Caco-2 (cell line): ENCODE measurements at regions not wholly inside any gene's neighbourhood (a gene's known extent, or its start where the extent isn't known, plus 50 kb on each side); places are given as distances from the start of the nearest gene placed in this dataset.

ENCODE experiments used
- BruUV-seq: library from RNA; stranded (reverse); fragments of 400-500 nt; replicated peaks from 2 replicates; lab custom pipeline; 2021; lab: Mats Ljungman, UMichigan
- CTCF ChIA-PET: fragments of 300-600 bp; sonication (Branson Sonifier 250); formaldehyde crosslinking; loops from one replicate; lab custom pipeline; 2022; ENCODE audit warnings: antibody characterized with exemption; lab: Charles Lee
- POLR2A ChIA-PET: fragments of 300-600 bp; sonication (Branson Sonifier 250); formaldehyde crosslinking; loops from one replicate; lab custom pipeline; 2022; ENCODE audit warnings: antibody characterized with exemption; lab: Charles Lee
- DNase-seq, 2 experiments: peaks; one replicate each; pipeline versions ENCODE4 v3.0.0 to v3.0.0-alpha.2; 2020 to 2022
- H3K27me3 ChIP-seq: replicated peaks from 2 replicates; pipeline ENCODE4 v1.6.0; 2011; ENCODE audit warnings: low read length; ENCODE audit not compliant: control insufficient read depth, insufficient read depth
- H3K36me3 ChIP-seq: 2 replicates; pipeline ENCODE4 v1.5.1; 2011; ENCODE audit warnings: low read length; ENCODE audit not compliant: control insufficient read depth, insufficient read depth
- H3K4me1 ChIP-seq: fragments of 250-450 bp; sonication (Bioruptor Pico); 2 replicates; pipeline ENCODE4 v1.5.1; 2020; ENCODE audit warnings: mild to moderate bottlenecking
- H3K4me3 ChIP-seq: 2 replicates; pipeline ENCODE4 v1.5.1; 2011; ENCODE audit warnings: low read depth, mild to moderate bottlenecking, control low read depth, low read length
- H3K9me3 ChIP-seq: fragments of 250-450 bp; sonication (Bioruptor Pico); 2 replicates; pipeline ENCODE4 v1.5.1; 2020; ENCODE audit warnings: mild to moderate bottlenecking, moderate library complexity
- H3K27ac Mint-ChIP-seq: one replicate; pipeline ENCODE4 v1.8.0; 2022; ENCODE audit warnings: mixed read lengths; ENCODE audit not compliant: unreplicated experiment
- H3K27me3 Mint-ChIP-seq: one replicate; pipeline ENCODE4 v1.8.0; 2022; ENCODE audit warnings: mixed read lengths; ENCODE audit not compliant: insufficient read depth, unreplicated experiment
- H3K36me3 Mint-ChIP-seq: one replicate; pipeline ENCODE4 v1.8.0; 2022; ENCODE audit warnings: mild to moderate bottlenecking, mixed read lengths; ENCODE audit not compliant: insufficient read depth, unreplicated experiment
- H3K4me1 Mint-ChIP-seq: one replicate; pipeline ENCODE4 v1.8.0; 2022; ENCODE audit warnings: low read depth, mixed read lengths; ENCODE audit not compliant: unreplicated experiment
- H3K4me3 Mint-ChIP-seq: one replicate; pipeline ENCODE4 v1.8.0; 2022; ENCODE audit warnings: mild to moderate bottlenecking, moderate library complexity, mixed read lengths; ENCODE audit not compliant: unreplicated experiment
- H3K9me3 Mint-ChIP-seq: one replicate; pipeline ENCODE4 v1.8.0; 2022; ENCODE audit warnings: mixed read lengths; ENCODE audit not compliant: unreplicated experiment
- CTCF ChIP-seq, 2 experiments: fragments of 200-600 bp in 1 of 2; IDR thresholded peaks; 1 replicate in 1 of 2; 2 replicates in 1 of 2; pipeline versions ENCODE4 v1.5.1 to v1.8.0; 2011 to 2022; ENCODE audit warnings: antibody characterized with exemption in 1 of 2, control low read depth in 1 of 2, inconsistent platforms in 1 of 2, low read depth in 1 of 2, low read length in 1 of 2, mild to moderate bottlenecking in 1 of 2, moderate library complexity in 1 of 2; ENCODE audit not compliant: insufficient read depth in 1 of 2, severe bottlenecking in 1 of 2, unreplicated experiment in 1 of 2
- intact Hi-C: fragments of 100-400 bp; cut with micrococcal nuclease; formaldehyde crosslinking; loops from one replicate; pipeline ENCODE4 v1.10.0; 2022; ENCODE audit not compliant: unreplicated experiment

GRCh38 chr11:134904103-134904790 is 492.2 kb upstream of the B3GAT1 start:
- H3K9me3 ChIP-seq, result no peaks in the 10 kb centered on the region; the same call in 1 of the 2 replicates
- no peak for DNase-seq
- Mint-ChIP-seq H3K27ac (no peak overlapping the region), H3K36me3 (no peaks in the 10 kb centered on the region), H3K4me3 (no peak overlapping the region), H3K27me3 (peaks cover 10% of the 10 kb centered on the region), H3K9me3 (peaks cover 2% of the 10 kb centered on the region), H3K4me1 (peaks cover 8% of the 10 kb centered on the region)
- no peaks in the 10 kb centered on the region for H3K36me3 ChIP-seq
- TF ChIP-seq CTCF (IDR thresholded peaks at IDR 0.05; ENCODE audit: insufficient read depth in 1 of 2, low read depth in 1 of 2, low read length in 1 of 2, severe bottlenecking in 1 of 2, unreplicated experiment in 1 of 2), result no peak
- BruUV-seq, result no TSS peak
- H3K4me3 ChIP-seq, result no peak overlapping the region
- no peaks in the 10 kb centered on the region for H3K4me1 ChIP-seq
- CTCF ChIA-PET, result no interaction called here
- H3K27me3 ChIP-seq, result no peaks in the 10 kb centered on the region
- intact Hi-C loops, result no loop called here
- POLR2A ChIA-PET, result no interaction called here

GRCh38 chr11:134901955-134902918 is 490.2 kb upstream of the B3GAT1 start:
- TF ChIP-seq CTCF (IDR thresholded peaks at IDR 0.05; ENCODE audit: insufficient read depth in 1 of 2, low read depth in 1 of 2, low read length in 1 of 2, severe bottlenecking in 1 of 2, unreplicated experiment in 1 of 2), result no peak
- Histone ChIP-seq H3K9me3 (peaks cover 3% of the 10 kb centered on the region; the same call in 1 of the 2 replicates), H3K4me3 (no peak overlapping the region), H3K27me3 (no peaks in the 10 kb centered on the region), H3K36me3 (no peaks in the 10 kb centered on the region), H3K4me1 (no peaks in the 10 kb centered on the region)
- H3K27me3 Mint-ChIP-seq, result peaks cover 19% of the 10 kb centered on the region
- H3K4me1 Mint-ChIP-seq, result peaks cover 8% of the 10 kb centered on the region
- no peaks in the 10 kb centered on the region for H3K36me3 Mint-ChIP-seq
- ChIA-PET CTCF (no interaction called here), POLR2A (no interaction called here)
- H3K9me3 Mint-ChIP-seq, result peaks cover 6% of the 10 kb centered on the region
- BruUV-seq, result no TSS peak
- H3K27ac Mint-ChIP-seq, result no peak overlapping the region
- no peak overlapping the region for H3K4me3 Mint-ChIP-seq
- DNase-seq, result no peak
- intact Hi-C loops, result no loop called here

GRCh38 chr11:134901542-134901941 is 489.5 kb upstream of the B3GAT1 start:
- no peak for DNase-seq
- TF ChIP-seq CTCF (IDR thresholded peaks at IDR 0.05; ENCODE audit: insufficient read depth in 1 of 2, low read depth in 1 of 2, low read length in 1 of 2, severe bottlenecking in 1 of 2, unreplicated experiment in 1 of 2), result no peak
- Histone ChIP-seq H3K36me3 (no peaks in the 10 kb centered on the region), H3K4me1 (no peaks in the 10 kb centered on the region), H3K27me3 (no peaks in the 10 kb centered on the region), H3K9me3 (peaks cover 3% of the 10 kb centered on the region; the same call in 1 of the 2 replicates), H3K4me3 (no peak overlapping the region)
- CTCF ChIA-PET, result no interaction called here
- H3K27me3 Mint-ChIP-seq, result peaks cover 19% of the 10 kb centered on the region
- intact Hi-C loops, result no loop called here
- H3K27ac Mint-ChIP-seq, result no peak overlapping the region
- H3K4me3 Mint-ChIP-seq, result no peak overlapping the region
- BruUV-seq, result no TSS peak
- POLR2A ChIA-PET, result no interaction called here
- H3K4me1 Mint-ChIP-seq, result peaks cover 8% of the 10 kb centered on the region
- H3K36me3 Mint-ChIP-seq, result no peaks in the 10 kb centered on the region
- H3K9me3 Mint-ChIP-seq, result peaks cover 6% of the 10 kb centered on the region
